H4 (cell line): ENCODE measurements at regions not wholly inside any gene's neighbourhood (a gene's known extent, or its start where the extent isn't known, plus 50 kb on each side); places are given as distances from the start of the nearest gene placed in this dataset.
"Not testable (repeated sequence)": the region's sequence is repeated elsewhere in the genome, so short reads cannot be mapped to it uniquely, and the experiment has no call there.

Experiments used
- DNase-seq: peaks from one replicate; pipeline ENCODE4 v3.0.0-alpha.2; 2015; ENCODE audit warnings: low spot score

- DNase-seq = peak; percentile 81
These were observed 270.7 kb downstream of the ZNF33B start for GRCh38 chr10:42367532-42368230.

- no peak for DNase-seq
These were observed 286.6 kb downstream of the ZNF33B start for GRCh38 chr10:42351745-42352144.

DNA sequence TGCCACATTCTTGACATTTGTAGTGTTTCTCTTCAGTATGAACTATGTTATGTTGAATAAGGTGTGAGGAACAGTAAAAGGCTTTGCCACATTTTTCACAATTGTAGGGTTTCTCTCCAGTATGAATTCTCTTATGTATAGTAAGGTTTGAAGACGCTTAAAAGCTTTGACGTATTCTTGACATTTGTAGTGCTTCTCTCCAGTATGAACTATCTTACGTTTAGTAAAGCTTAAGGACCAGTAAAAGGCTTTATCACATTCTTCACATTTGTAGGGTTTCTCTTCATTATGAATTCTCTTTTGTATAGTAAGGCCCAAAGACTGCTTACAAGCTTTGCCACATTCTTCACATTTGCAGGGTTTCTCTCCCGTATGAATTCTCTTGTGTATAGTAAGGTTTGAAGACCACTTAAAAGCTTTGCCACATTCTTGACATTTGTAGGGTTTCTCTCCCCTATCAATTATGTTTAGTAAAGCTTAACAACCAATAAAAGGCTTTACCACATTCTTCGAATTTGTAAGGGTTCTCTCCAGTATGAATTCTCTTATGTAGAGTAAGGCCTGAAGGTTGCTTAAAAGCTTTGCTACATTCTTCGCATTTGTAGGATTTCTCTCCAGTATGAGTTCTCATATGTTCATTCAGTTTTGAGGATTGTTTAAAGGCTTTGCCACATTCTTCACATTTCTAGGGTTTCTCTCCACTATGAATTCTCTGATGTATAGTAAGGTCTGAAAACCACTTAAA is 301.6 kb downstream of the ZNF33B start:
- not testable (repeated sequence) for DNase-seq

GRCh38 chr10:42335653-42336296 is 302.6 kb downstream of the ZNF33B start:
- DNase-seq = not testable (repeated sequence)

DNA sequence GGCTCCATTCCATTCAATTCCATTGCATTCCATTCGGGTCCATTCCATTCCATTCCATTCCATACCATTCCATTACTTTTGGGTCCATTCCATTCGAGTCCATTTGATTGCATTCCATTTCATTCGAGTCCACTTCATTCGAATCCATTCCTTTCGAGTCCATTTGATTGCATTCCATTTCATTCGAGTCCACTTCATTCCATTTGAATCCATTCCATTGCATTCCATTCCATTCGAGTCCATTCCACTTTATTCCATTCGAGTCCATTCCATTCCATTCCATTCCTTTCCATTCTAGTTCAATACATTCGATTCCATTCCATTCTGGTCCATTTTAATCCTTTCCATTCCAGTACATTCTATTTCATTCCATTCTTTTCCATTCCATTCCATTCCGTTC is 334.0 kb downstream of the ZNF33B start:
- no peak for DNase-seq

GRCh38 chr10:42281896-42282295 is 356.5 kb downstream of the ZNF33B start:
- not testable (repeated sequence) for DNase-seq

DNA sequence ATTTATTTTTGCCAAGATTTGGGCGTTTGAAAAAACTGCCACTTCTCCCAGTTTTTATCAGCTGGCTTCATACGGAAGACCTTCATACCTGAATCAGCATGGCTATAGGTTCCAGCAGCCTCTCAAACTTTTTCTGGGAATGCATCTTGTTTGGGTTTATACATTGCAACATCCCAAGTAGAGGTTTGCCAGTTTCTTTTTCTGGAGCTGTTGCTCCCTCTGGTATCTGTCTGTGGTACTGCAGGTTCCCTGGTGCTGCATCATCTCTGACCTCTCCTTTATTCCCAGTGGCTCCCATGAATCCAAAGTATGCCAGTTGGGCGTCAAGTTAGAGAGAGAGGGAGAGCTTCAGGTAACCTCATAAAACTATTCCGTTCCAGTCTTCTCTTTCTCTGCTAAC is 368.6 kb downstream of the ZNF33B start:
- DNase-seq = not testable (repeated sequence)

DNA sequence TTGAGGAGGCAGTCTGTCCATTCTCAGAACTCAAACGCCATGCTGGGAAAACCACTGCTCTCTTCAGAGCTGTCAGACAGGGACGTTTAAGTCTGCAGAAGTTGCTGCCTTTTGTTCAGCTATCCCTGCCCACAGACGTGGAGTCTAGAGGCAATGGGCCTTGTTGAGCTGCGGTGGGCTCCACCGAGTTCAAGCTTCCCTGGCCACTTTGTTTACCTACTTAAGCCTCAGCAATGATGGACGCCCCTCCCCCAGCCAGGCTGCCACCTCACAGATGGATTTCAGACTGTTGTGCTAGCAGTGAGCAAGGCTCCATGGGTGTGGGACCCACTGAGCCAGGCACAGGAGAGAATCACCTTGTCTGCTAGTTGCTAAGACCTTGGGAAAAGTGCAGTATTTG is 375.1 kb downstream of the ZNF33B start:
- DNase-seq = not testable (repeated sequence)

DNA sequence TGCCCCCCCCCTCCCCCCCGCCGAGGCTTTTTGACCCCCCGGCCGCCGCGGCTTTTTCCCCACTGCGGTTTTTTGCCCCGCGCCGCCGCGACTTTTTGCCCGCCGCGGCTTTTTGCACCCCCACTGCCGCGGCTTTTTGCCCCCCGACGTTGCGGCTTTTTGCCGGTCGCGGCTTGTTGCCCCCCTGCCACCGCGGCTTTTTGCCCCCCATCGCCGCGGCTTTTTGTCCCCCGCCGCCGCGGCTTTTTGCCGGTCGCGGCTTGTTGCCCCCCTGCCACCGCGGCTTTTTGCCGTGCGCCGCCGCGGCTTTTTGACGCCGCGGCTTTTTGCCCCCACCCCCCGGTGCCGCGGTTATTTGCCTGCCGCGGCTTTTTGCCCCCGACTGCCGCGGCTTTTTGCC is 395.4 kb downstream of the ZNF33B start:
- DNase-seq = not testable (repeated sequence)

GRCh38 chr10:42242135-42242805 is 396.1 kb downstream of the ZNF33B start:
- no peak for DNase-seq

GRCh38 chr10:42236401-42236800 is 402.0 kb downstream of the ZNF33B start:
- not testable (repeated sequence) for DNase-seq

DNA sequence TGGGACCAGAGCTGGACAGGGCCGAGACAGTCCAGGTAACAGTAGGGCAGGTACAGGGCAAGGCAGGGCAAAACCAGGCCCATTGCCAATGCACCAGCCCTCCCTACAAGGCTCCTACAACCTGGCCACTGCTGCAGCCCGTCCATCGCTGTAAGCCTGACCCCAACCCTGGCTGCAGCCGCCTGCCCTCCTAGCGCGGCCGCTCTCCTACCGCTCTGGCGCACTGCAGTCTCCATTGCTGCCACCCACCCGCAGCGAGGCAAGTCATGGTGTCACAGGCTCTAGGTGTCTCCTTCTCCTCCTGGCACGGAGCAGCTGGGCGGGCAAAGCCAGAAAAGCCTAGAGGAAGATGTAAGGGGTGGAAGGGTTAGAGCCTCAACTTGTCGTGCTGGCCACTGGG is 402.6 kb downstream of the ZNF33B start:
- not testable (repeated sequence) for DNase-seq

DNA sequence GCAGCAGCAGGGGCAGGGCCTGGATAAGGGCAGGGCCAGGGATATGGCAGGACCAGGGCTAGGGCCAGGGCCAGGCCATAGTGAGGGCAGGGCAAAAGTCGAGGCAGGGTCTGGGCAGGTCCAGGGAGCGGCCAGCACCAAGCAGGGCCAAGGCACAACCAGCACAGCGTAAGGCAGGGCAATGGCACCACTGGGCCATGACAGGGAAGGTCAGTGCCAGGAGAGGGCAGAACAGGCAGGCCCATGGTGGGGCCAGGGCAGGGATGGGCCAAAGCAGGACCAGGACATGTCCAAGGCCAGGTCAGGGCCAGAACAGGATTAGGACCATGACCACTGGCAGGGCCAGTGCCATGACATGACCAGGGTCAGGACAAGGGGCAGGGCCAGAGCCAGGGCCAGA is 403.1 kb downstream of the ZNF33B start:
- not testable (repeated sequence) for DNase-seq

DNA sequence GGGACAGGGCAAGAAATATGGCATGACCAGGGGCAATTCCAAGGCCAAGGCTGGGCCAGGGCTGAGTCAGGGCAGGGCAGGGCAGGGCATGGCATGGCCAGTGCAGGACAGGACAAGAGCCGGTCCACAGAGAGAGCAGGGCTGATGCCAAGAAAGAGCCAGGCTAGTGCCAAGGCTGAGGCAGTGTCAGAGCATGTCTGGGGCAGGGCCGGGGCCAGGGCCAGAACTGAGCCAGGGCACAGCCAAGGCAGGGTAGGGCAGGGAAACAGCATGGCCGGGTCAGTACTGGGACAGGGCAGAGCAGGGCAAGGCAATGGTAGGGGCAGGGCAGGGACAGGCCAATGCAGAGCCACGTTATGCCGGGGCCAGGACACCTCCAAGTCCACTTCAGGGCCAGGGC is 403.9 kb downstream of the ZNF33B start:
- DNase-seq = not testable (repeated sequence)

GRCh38 chr10:42233461-42234206 is 404.7 kb downstream of the ZNF33B start:
- DNase-seq = not testable (repeated sequence)

GRCh38 chr10:42232955-42233354 is 405.4 kb downstream of the ZNF33B start:
- not testable (repeated sequence) for DNase-seq

- DNase-seq = not testable (repeated sequence)
These were observed 407.6 kb downstream of the ZNF33B start for GRCh38 chr10:42230812-42231211.

DNA sequence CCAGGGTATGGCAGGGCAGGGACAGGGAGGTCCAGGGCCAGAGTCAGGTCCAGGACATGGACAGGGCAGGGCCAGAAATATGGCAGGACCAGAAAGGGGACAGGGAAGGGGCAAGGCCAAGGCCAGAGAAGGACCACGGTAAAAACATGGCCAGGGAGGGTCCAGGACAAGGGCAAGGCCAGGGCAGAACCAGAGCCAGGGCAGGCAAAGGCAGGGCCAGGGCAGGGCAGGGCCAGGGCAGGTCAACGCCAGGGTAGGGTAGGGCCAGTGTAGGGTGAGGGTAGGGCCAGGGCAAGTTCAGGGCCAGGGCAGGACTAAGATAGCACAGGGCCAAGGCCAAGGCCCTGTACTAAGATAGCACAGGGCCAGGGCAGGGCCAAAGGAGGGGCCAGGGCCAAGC is 408.3 kb downstream of the ZNF33B start:
- not testable (repeated sequence) for DNase-seq

DNA sequence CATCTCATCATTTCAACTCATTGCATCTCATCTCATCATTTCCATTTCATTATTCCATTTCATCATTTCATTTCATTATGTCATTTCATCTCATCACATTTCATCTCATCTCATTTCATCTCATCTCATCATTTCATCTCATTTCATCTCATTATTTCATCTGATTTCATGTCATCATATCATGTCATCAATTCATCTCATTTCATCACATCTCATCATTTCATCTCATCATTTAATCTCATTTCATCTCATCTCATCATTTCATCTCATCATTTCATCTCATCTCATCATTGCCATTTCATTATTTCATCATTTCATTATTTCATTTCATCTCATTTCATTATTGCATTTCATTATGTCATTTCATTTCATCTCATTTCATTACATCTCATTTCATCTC is 410.5 kb downstream of the ZNF33B start:
- not testable (repeated sequence) for DNase-seq

DNA sequence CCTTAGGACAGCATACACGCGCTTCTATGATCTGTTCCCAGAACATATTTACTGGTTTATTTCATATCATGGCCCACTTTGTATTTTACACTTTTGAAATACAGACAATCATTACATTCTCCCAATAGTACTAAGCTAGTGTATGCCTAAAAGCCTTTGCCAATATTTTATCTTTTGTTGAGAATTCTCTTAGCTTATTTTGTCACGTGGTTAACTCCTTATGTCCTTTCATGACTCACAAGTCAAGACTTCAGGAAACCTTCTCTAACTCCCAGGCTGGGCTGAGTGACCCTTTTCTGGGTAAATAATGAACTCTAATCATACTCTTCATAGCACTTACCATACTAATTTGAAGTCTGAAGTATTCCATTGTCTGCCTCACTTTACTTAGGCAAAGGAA is 444.8 kb downstream of the ZNF33B start:
- not testable (repeated sequence) for DNase-seq

DNA sequence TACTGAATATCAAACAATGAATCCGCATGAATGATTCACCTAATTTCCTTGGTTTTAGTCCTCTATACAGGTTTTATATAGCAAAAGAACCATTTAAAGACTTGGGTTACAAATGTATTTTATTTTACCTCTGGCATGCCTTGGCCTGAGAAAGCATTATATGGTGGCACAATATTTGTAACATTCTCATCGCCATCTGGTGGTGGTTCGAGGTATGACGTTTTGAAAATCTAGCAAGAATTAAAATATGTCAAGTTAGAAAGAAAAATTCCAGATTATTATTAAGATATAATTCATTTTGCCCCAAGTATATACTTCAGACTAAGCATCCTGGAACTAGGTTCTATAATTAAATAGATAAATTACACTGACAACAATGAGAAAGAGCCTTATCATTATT is 445.9 kb downstream of the ZNF33B start:
- DNase-seq = not testable (repeated sequence)
